ENCODE measurements at regions not wholly inside any gene's neighbourhood (a gene's known extent, or its start where the extent isn't known, plus 50 kb on each side); places are given as distances from the start of the nearest gene placed in this dataset.

- Histone ChIP-seq H3K4me3 (ENCODE audit: low read depth, low read length) (no peak overlapping the region), H3K27me3 (replicated peaks) (no peaks in the 10 kb centered on the region), H3K36me3 (replicated peaks) (no peaks in the 10 kb centered on the region), H3K27ac (no peak overlapping the region)
- no peak for TF ChIP-seq CTCF (IDR thresholded peaks at IDR 0.05; ENCODE audit: low read depth, low read length, missing control alignments)
- in situ Hi-C loops (cut with HindIII; ENCODE audit: low pct_ligation_motif_present, low sequenced_read_pairs): no loop called here
- DNase-seq: no peak
These were observed 570.9 kb upstream of the ZFP42 start for GRCh38 chr4:187424636-187425035.

GRCh38 chr4:187426511-187426910 is 569.1 kb upstream of the ZFP42 start:
- Histone ChIP-seq H3K36me3 (replicated peaks) (no peaks in the 10 kb centered on the region), H3K27me3 (replicated peaks) (no peaks in the 10 kb centered on the region), H3K27ac (no peak overlapping the region), H3K4me3 (ENCODE audit: low read depth, low read length) (no peak overlapping the region)
- in situ Hi-C loops (cut with HindIII; ENCODE audit: low pct_ligation_motif_present, low sequenced_read_pairs): no loop called here
- TF ChIP-seq CTCF (IDR thresholded peaks at IDR 0.05; ENCODE audit: low read depth, low read length, missing control alignments): no peak
- no peak for DNase-seq

GRCh38 chr4:187432310-187432709 is 563.3 kb upstream of the ZFP42 start:
- no peak for DNase-seq
- no peak overlapping the region for H3K4me3 ChIP-seq (ENCODE audit: low read depth, low read length)
- H3K36me3 ChIP-seq (replicated peaks): no peaks in the 10 kb centered on the region
- in situ Hi-C loops (cut with HindIII; ENCODE audit: low pct_ligation_motif_present, low sequenced_read_pairs): no loop called here
- TF ChIP-seq CTCF (IDR thresholded peaks at IDR 0.05; ENCODE audit: low read depth, low read length, missing control alignments): no peak
- no peaks in the 10 kb centered on the region for H3K27me3 ChIP-seq (replicated peaks)
- H3K27ac ChIP-seq: no peak overlapping the region

- no peak for TF ChIP-seq CTCF (IDR thresholded peaks at IDR 0.05; ENCODE audit: low read depth, low read length, missing control alignments)
- in situ Hi-C loops (cut with HindIII; ENCODE audit: low pct_ligation_motif_present, low sequenced_read_pairs): no loop called here
- DNase-seq: no peak
- H3K27me3 ChIP-seq (replicated peaks): no peaks in the 10 kb centered on the region
- no peaks in the 10 kb centered on the region for H3K36me3 ChIP-seq (replicated peaks)
- H3K27ac ChIP-seq: no peak overlapping the region
- no peak overlapping the region for H3K4me3 ChIP-seq (ENCODE audit: low read depth, low read length)
These were observed 562.4 kb upstream of the ZFP42 start for GRCh38 chr4:187433141-187433540.

- H3K27me3 ChIP-seq (replicated peaks): no peaks in the 10 kb centered on the region
- H3K4me3 ChIP-seq (ENCODE audit: low read depth, low read length): no peak overlapping the region
- H3K27ac ChIP-seq: no peak overlapping the region
- no peaks in the 10 kb centered on the region for H3K36me3 ChIP-seq (replicated peaks)
- no peak for TF ChIP-seq CTCF (IDR thresholded peaks at IDR 0.05; ENCODE audit: low read depth, low read length, missing control alignments)
- DNase-seq: no peak
- in situ Hi-C loops (cut with HindIII; ENCODE audit: low pct_ligation_motif_present, low sequenced_read_pairs): no loop called here
These were observed 559.3 kb upstream of the ZFP42 start for GRCh38 chr4:187436251-187436650.

- Histone ChIP-seq H3K36me3 (replicated peaks) (no peaks in the 10 kb centered on the region), H3K4me3 (ENCODE audit: low read depth, low read length) (no peak overlapping the region), H3K27ac (no peak overlapping the region), H3K27me3 (replicated peaks) (no peaks in the 10 kb centered on the region)
- in situ Hi-C loops (cut with HindIII; ENCODE audit: low pct_ligation_motif_present, low sequenced_read_pairs): no loop called here
- no peak for TF ChIP-seq CTCF (IDR thresholded peaks at IDR 0.05; ENCODE audit: low read depth, low read length, missing control alignments)
- peak; percentile 58 for DNase-seq
These were observed 551.5 kb upstream of the ZFP42 start for GRCh38 chr4:187444061-187444460.
